HCT116 (cell line): ENCODE measurements at regions not wholly inside any gene's neighbourhood (a gene's known extent, or its start where the extent isn't known, plus 50 kb on each side); places are given as distances from the start of the nearest gene placed in this dataset.
"Not testable (repeated sequence)": the region's sequence is repeated elsewhere in the genome, so short reads cannot be mapped to it uniquely, and the experiment has no call there.

Experiments
- ATAC-seq: fragments of 200-7000 bp; cut with Tn5 transposase; 2 replicates; pipeline ENCODE4 v1.9.1; 2020; ENCODE audit warnings: mild to moderate bottlenecking, moderate library complexity
- BruUV-seq: library from RNA; stranded (reverse); fragments of 400-500 nt; replicated peaks from 2 replicates; lab custom pipeline; 2021; lab: Mats Ljungman, UMichigan
- CTCF ChIA-PET: fragments of 300-600 bp; sonication (Branson Sonifier 250); formaldehyde crosslinking; loops from one replicate; lab custom pipeline; 2021; ENCODE audit warnings: antibody characterized with exemption; lab: Charles Lee
- POLR2A ChIA-PET: fragments of 300-600, 350-600 bp; sonication (Branson Sonifier 250); formaldehyde crosslinking; loops from one replicate; lab custom pipeline; 2021; ENCODE audit warnings: antibody characterized with exemption; lab: Charles Lee
- RAD21 ChIA-PET, 2 experiments: fragments of 300-600 bp; sonication (Branson Sonifier 250); formaldehyde crosslinking; loops; one replicate each; lab custom pipeline; 2023; ENCODE audit warnings: low total read pairs in 2 of 2; ENCODE audit not compliant: uncharacterized antibody in 2 of 2, unreplicated experiment in 2 of 2, low non-redundant PET in 1 of 2; lab: Charles Lee
- DNase-seq: peaks from one replicate; pipeline ENCODE4 v3.0.0-alpha.2; 2010; ENCODE audit warnings: low read depth, low spot score
- H2AFZ ChIP-seq: fragments of 200-600 bp; shearing (Covaris generic), sonication (generic); 2 replicates; pipeline ENCODE4 v1.6.1; 2017; ENCODE audit warnings: low read depth, mixed run types, mixed read lengths, antibody characterized with exemption, low read length; ENCODE audit not compliant: poor library complexity, severe bottlenecking
- H3K27ac ChIP-seq: 2 replicates; pipeline ENCODE4 v1.5.1; 2012; ENCODE audit warnings: low read depth, low read length
- H3K27me3 ChIP-seq: fragments of 200-600 bp; sonication (generic); 2 replicates; pipeline ENCODE4 v1.6.1; 2016; ENCODE audit warnings: mixed run types, low read length, mixed read lengths; ENCODE audit not compliant: insufficient read depth
- H3K36me3 ChIP-seq, 2 experiments: fragments of 200-500 bp in 1 of 2; fragments of 200-600 bp in 1 of 2; sonication (Bioruptor generic) in 1 of 2; sonication (generic) in 1 of 2; 2 replicates each; pipeline versions ENCODE4 v1.5.1 to v1.6.1; 2014 to 2016; ENCODE audit warnings: low read length in 2 of 2, inconsistent platforms in 1 of 2, mixed read lengths in 1 of 2, mixed run types in 1 of 2; ENCODE audit not compliant: insufficient read depth in 2 of 2, control insufficient read depth in 1 of 2
- H3K4me1 ChIP-seq, 2 experiments: fragments of 200-600 bp in 1 of 2; sonication (generic) in 1 of 2; 2 replicates each; pipeline versions ENCODE4 v1.5.1 to v1.6.1; 2012 to 2017; ENCODE audit warnings: low read length in 2 of 2, inconsistent platforms in 1 of 2, mild to moderate bottlenecking in 1 of 2, mixed read lengths in 1 of 2, mixed run types in 1 of 2, moderate library complexity in 1 of 2; ENCODE audit not compliant: insufficient read depth in 2 of 2, control insufficient read depth in 1 of 2
- H3K4me2 ChIP-seq: fragments of 200-600 bp; sonication (generic); 2 replicates; pipeline ENCODE4 v1.6.1; 2017; ENCODE audit warnings: mixed run types, low read length, mixed read lengths
- H3K4me3 ChIP-seq, 2 experiments: fragments of 200-600 bp in 1 of 2; sonication (generic) in 1 of 2; replicated peaks in 1 of 2; 2 replicates each; pipeline ENCODE4 v1.5.1; 2011 to 2016; ENCODE audit warnings: low read length in 2 of 2, control low read depth in 1 of 2, low read depth in 1 of 2, mild to moderate bottlenecking in 1 of 2, mixed read lengths in 1 of 2, mixed run types in 1 of 2
- H3K79me2 ChIP-seq: fragments of 200-600 bp; sonication (generic); 2 replicates; pipeline ENCODE4 v1.6.1; 2017; ENCODE audit warnings: mild to moderate bottlenecking, mixed run types, low read length, moderate library complexity, mixed read lengths; ENCODE audit not compliant: insufficient read depth
- H3K9ac ChIP-seq: fragments of 200-600 bp; sonication (generic); 2 replicates; pipeline ENCODE4 v1.6.1; 2016; ENCODE audit warnings: low read length, mixed read lengths
- H3K9me2 ChIP-seq: fragments of 200-600 bp; sonication (generic), shearing (Covaris generic); 2 replicates; pipeline ENCODE4 v1.6.1; 2017; ENCODE audit warnings: mixed run types, mild to moderate bottlenecking, moderate library complexity; ENCODE audit not compliant: insufficient read depth
- H3K9me3 ChIP-seq, 2 experiments: fragments of 200-500 bp in 1 of 2; fragments of 200-600 bp in 1 of 2; sonication (Bioruptor generic) in 1 of 2; sonication (generic) in 1 of 2; 2 replicates each; pipeline ENCODE4 v1.6.1; 2014 to 2017; ENCODE audit warnings: low read length in 2 of 2, mixed read lengths in 2 of 2, inconsistent platforms in 1 of 2, low read depth in 1 of 2, mild to moderate bottlenecking in 1 of 2, mixed run types in 1 of 2, moderate library complexity in 1 of 2; ENCODE audit not compliant: control insufficient read depth in 1 of 2, insufficient read depth in 1 of 2
- H4K20me1 ChIP-seq: fragments of 200-600 bp; sonication (generic), shearing (Covaris generic); 2 replicates; pipeline ENCODE4 v1.6.1; 2017; ENCODE audit warnings: mixed run types, mild to moderate bottlenecking, moderate library complexity; ENCODE audit not compliant: insufficient read depth
- ATF3 ChIP-seq: IDR thresholded peaks from 2 replicates; pipeline ENCODE4 v1.6.1; 2012
- CBX3 ChIP-seq: IDR thresholded peaks from 2 replicates; pipeline ENCODE4 v1.6.1; 2012; ENCODE audit warnings: low read depth
- CEBPB ChIP-seq: IDR thresholded peaks from 2 replicates; pipeline ENCODE4 v1.6.1; 2012; ENCODE audit warnings: low read depth
- CTCF ChIP-seq, 3 experiments: fragments of 200-600 bp in 1 of 3; sonication (generic) in 1 of 3; IDR thresholded peaks in 2 of 3; conservative IDR thresholded peaks in 1 of 3; 2 replicates each; pipeline ENCODE4 v1.5.1; 2012 to 2017; ENCODE audit warnings: low read depth in 2 of 3, low read length in 2 of 3, antibody characterized with exemption in 1 of 3, borderline replicate concordance in 1 of 3, control low read depth in 1 of 3, mild to moderate bottlenecking in 1 of 3, mixed read lengths in 1 of 3, mixed run types in 1 of 3, moderate library complexity in 1 of 3; ENCODE audit not compliant: insufficient read depth in 1 of 3
- EZH2 ChIP-seq: fragments of 200-600 bp; sonication (generic); IDR thresholded peaks from 2 replicates; pipeline ENCODE4 v1.6.1; 2017; ENCODE audit warnings: antibody characterized with exemption, mixed run types
- EZH2phosphoT487 ChIP-seq: fragments of 200-600 bp; IDR thresholded peaks from 2 replicates; pipeline ENCODE4 v1.6.1; 2018; ENCODE audit warnings: antibody characterized with exemption, borderline replicate concordance
- FOSL1 ChIP-seq: IDR thresholded peaks from 2 replicates; pipeline ENCODE4 v1.6.1; 2012; ENCODE audit warnings: low read depth
- JUND ChIP-seq: IDR thresholded peaks from 2 replicates; pipeline ENCODE4 v1.6.1; 2012
- MAX ChIP-seq: IDR thresholded peaks from 2 replicates; pipeline ENCODE4 v1.6.1; 2012
- POLR2AphosphoS5 ChIP-seq: IDR thresholded peaks from 2 replicates; pipeline ENCODE4 v1.6.1; 2011; ENCODE audit warnings: mild to moderate bottlenecking, low read depth, low read length, moderate library complexity
- SIN3A ChIP-seq: IDR thresholded peaks from 2 replicates; pipeline ENCODE4 v1.6.1; 2012; ENCODE audit warnings: low read depth
- SP1 ChIP-seq: IDR thresholded peaks from 2 replicates; pipeline ENCODE4 v1.6.1; 2012; ENCODE audit warnings: low read depth
- SRF ChIP-seq: IDR thresholded peaks from 2 replicates; pipeline ENCODE4 v1.6.1; 2012; ENCODE audit warnings: low read depth
- TCF7L2 ChIP-seq: IDR thresholded peaks from 2 replicates; pipeline ENCODE4 v1.7.0; 2011; ENCODE audit warnings: borderline replicate concordance, inconsistent platforms; ENCODE audit not compliant: insufficient read depth, insufficient read length; ENCODE audit errors: extremely low read depth
- ZNF274 ChIP-seq: fragments of 200-500 bp; sonication (Bioruptor generic); IDR thresholded peaks from 2 replicates; pipeline ENCODE4 v1.6.1; 2014; ENCODE audit warnings: mild to moderate bottlenecking, low read depth, low read length, inconsistent platforms
- intact Hi-C: fragments of 100-400 bp; cut with micrococcal nuclease; formaldehyde crosslinking; loops from 2 replicates; pipeline ENCODE4 v1.10.0; 2022

- TF ChIP-seq SP1, result peak; percentile 98
- peak; percentile 99 for TF ChIP-seq FOSL1
- peak; percentile 86 for TF ChIP-seq SIN3A
- TF ChIP-seq MAX, result peak; percentile 62
- 0 out of 2 replicates have a peak, but pooled peaks have one; percentile 79 for TF ChIP-seq SRF
These were observed 60.2 kb upstream of the ATP2B1 start (continued) for GRCh38 chr12:89768586-89769482.

GRCh38 chr12:89765959-89766824, 57.6 kb upstream of the ATP2B1 start:
- no peak for ATAC-seq
- H3K79me2 ChIP-seq, result no peaks in the 10 kb centered on the region
- H3K4me1 ChIP-seq, result peaks cover 11 to 24% of the 10 kb centered on the region in 2 experiments; a peak in 3 of 4 replicates
- POLR2A ChIA-PET, result interaction anchor here (1.0 kb wide), 1 partner anchor 9 kb away, joined by 3 read pairs; no protein-coding TSS in a partner anchor
- TF ChIP-seq EZH2 (no peak), CTCF (IDR thresholded peaks at IDR 0.05 in 2 of 3, conservative IDR thresholded peaks at IDR 0.05 in 1 of 3; ENCODE audit: borderline replicate concordance in 1 of 3, insufficient read depth in 1 of 3, low read depth in 2 of 3, low read length in 2 of 3) (no peak), SIN3A (no peak), TCF7L2 (no peak), ATF3 (no peak), CBX3 (no peak), FOSL1 (no peak), JUND (no peak), SRF (no peak), SP1 (no peak), ZNF274 (no peak), CEBPB (no peak), EZH2phosphoT487 (no peak), POLR2AphosphoS5 (no peak)
- TF ChIP-seq, all 23 proteins: peak for 0
- no peaks in the 10 kb centered on the region for H3K27me3 ChIP-seq
- no peaks in the 10 kb centered on the region for H4K20me1 ChIP-seq
- no peak overlapping the region for H3K9ac ChIP-seq
- no peak overlapping the region for H3K27ac ChIP-seq
- H3K9me2 ChIP-seq, result no peaks in the 10 kb centered on the region
- no peak overlapping the region for H2AFZ ChIP-seq
- H3K9me3 ChIP-seq, result no peaks in the 10 kb centered on the region
- BruUV-seq, result no TSS peak
- intact Hi-C loops, result no loop called here
- ChIA-PET RAD21 (no interaction called here), CTCF (interaction anchor here (1.0 kb wide), 1 partner anchor 9 kb away, joined by 3 read pairs; no protein-coding TSS in a partner anchor)
- H3K36me3 ChIP-seq, result no peaks in the 10 kb centered on the region
- no peak for DNase-seq
- H3K4me3 ChIP-seq, result no peak overlapping the region
- no peak overlapping the region for H3K4me2 ChIP-seq

GRCh38 chr12:89764164-89764563, 55.5 kb upstream of the ATP2B1 start:
- POLR2A ChIA-PET, H3K9me2 ChIP-seq, BruUV-seq, H4K20me1 ChIP-seq, H3K4me1 ChIP-seq, H3K9me3 ChIP-seq, intact Hi-C loops, H3K36me3 ChIP-seq, DNase-seq, H3K4me2 ChIP-seq, H3K9ac ChIP-seq, ATAC-seq, H3K4me3 ChIP-seq, CTCF ChIA-PET, H2AFZ ChIP-seq, H3K79me2 ChIP-seq, H3K27me3 ChIP-seq, RAD21 ChIA-PET, H3K27ac ChIP-seq: not testable (repeated sequence)
